Progenitor cell of endocrine pancreas (in vitro differentiated cells): ENCODE measurements at regions not wholly inside any gene's neighbourhood (a gene's known extent, or its start where the extent isn't known, plus 50 kb on each side); places are given as distances from the start of the nearest gene placed in this dataset.

Experiments used
- DNase-seq: peaks from one replicate; pipeline ENCODE4 v3.0.0; 2021; ENCODE audit warnings: low spot score; ENCODE audit not compliant: unreplicated experiment
- H3K27ac Mint-ChIP-seq: 2 replicates; pipeline ENCODE4 v1.8.0; 2021; ENCODE audit warnings: mild to moderate bottlenecking, moderate library complexity, mixed read lengths
- H3K27me3 Mint-ChIP-seq: 2 replicates; pipeline ENCODE4 v1.8.0; 2021; ENCODE audit warnings: mixed read lengths
- H3K36me3 Mint-ChIP-seq: 2 replicates; pipeline ENCODE4 v1.8.0; 2022; ENCODE audit warnings: mixed read lengths; ENCODE audit not compliant: insufficient read depth
- H3K4me1 Mint-ChIP-seq: 2 replicates; pipeline ENCODE4 v1.8.0; 2021; ENCODE audit warnings: low read depth, mixed read lengths
- H3K4me3 Mint-ChIP-seq: 2 replicates; pipeline ENCODE4 v1.8.0; 2021; ENCODE audit warnings: low read depth, mild to moderate bottlenecking, moderate library complexity, mixed read lengths
- H3K9me3 Mint-ChIP-seq: 2 replicates; pipeline ENCODE4 v1.8.0; 2021; ENCODE audit warnings: low read depth, mixed read lengths
- TF ChIP-seq, protein P1 (sequence below): fragments of 200-600 bp; sonication (generic); IDR thresholded peaks from one replicate; pipeline ENCODE4 v1.5.0; 2021; ENCODE audit warnings: antibody characterized with exemption, mild to moderate bottlenecking; ENCODE audit not compliant: unreplicated experiment

DNA sequence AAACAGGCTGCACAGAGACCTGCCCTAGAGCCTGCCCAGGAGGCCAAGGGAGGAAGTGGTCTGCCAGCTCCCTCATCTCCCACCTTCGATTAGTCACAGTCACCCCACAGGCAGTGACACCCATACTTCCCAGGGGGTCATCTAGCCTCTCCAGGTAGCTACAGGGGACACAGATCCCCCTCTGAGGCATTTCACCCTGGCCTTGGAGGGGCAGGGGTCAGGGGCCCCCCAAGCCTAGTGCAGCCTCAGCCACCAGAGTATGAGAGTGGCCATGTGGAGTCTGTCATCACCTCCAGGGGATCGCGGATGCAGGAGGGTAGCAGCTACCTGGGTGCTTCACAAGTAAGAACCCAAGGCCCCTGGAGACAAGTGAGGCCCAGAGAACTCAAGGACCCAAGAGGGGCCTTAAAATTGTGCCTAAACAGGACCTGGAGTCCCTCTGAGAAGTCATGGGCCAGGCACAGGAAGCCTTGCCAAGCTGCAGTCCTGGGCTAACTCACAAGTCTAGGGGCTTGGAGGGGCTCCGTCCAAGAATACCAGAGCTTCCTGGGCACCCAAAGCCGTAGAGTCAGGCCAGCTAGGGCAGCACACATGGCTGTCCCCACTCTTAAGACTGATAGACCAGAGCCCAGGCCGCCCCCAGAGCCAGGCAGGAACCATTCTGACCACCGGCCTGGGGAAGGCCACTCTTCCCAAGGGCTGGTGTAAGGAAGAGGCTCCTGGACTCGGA lies 354.3 kb upstream of the ID2 start:
- TF ChIP-seq, protein P1, sequence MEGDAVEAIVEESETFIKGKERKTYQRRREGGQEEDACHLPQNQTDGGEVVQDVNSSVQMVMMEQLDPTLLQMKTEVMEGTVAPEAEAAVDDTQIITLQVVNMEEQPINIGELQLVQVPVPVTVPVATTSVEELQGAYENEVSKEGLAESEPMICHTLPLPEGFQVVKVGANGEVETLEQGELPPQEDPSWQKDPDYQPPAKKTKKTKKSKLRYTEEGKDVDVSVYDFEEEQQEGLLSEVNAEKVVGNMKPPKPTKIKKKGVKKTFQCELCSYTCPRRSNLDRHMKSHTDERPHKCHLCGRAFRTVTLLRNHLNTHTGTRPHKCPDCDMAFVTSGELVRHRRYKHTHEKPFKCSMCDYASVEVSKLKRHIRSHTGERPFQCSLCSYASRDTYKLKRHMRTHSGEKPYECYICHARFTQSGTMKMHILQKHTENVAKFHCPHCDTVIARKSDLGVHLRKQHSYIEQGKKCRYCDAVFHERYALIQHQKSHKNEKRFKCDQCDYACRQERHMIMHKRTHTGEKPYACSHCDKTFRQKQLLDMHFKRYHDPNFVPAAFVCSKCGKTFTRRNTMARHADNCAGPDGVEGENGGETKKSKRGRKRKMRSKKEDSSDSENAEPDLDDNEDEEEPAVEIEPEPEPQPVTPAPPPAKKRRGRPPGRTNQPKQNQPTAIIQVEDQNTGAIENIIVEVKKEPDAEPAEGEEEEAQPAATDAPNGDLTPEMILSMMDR: no peak
- Mint-ChIP-seq H3K36me3 (no peaks in the 10 kb centered on the region), H3K9me3 (no peaks in the 10 kb centered on the region), H3K4me3 (no peak overlapping the region), H3K27me3 (peaks cover 37% of the 10 kb centered on the region), H3K4me1 (peaks cover 14% of the 10 kb centered on the region), H3K27ac (no peak overlapping the region)
- DNase-seq: no peak

DNA sequence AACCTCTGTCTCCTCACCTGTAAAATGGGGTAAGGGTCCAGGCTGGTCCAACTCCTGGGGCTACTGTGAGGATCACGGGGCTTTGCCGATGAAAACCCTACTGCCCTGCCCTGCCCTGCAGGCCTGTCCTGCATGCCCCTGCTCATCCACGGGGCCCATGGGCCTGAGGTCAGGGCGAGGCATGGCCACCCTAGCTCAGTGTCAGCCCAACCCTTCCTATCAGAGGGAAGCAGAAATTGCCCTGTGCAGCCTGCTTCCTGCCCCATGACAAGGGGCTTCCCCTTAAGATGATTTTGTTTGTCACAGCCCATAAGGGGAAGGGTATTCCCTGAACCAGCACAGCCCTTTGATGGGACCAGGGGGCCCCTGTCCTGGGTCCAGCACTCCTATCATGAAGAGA lies 353.6 kb upstream of the ID2 start:
- Mint-ChIP-seq H3K4me1 (peaks cover 14% of the 10 kb centered on the region), H3K4me3 (no peak overlapping the region), H3K27me3 (peaks cover 33% of the 10 kb centered on the region), H3K27ac (no peak overlapping the region), H3K9me3 (no peaks in the 10 kb centered on the region), H3K36me3 (no peaks in the 10 kb centered on the region)
- DNase-seq: no peak
- TF ChIP-seq, protein P1: no peak

DNA sequence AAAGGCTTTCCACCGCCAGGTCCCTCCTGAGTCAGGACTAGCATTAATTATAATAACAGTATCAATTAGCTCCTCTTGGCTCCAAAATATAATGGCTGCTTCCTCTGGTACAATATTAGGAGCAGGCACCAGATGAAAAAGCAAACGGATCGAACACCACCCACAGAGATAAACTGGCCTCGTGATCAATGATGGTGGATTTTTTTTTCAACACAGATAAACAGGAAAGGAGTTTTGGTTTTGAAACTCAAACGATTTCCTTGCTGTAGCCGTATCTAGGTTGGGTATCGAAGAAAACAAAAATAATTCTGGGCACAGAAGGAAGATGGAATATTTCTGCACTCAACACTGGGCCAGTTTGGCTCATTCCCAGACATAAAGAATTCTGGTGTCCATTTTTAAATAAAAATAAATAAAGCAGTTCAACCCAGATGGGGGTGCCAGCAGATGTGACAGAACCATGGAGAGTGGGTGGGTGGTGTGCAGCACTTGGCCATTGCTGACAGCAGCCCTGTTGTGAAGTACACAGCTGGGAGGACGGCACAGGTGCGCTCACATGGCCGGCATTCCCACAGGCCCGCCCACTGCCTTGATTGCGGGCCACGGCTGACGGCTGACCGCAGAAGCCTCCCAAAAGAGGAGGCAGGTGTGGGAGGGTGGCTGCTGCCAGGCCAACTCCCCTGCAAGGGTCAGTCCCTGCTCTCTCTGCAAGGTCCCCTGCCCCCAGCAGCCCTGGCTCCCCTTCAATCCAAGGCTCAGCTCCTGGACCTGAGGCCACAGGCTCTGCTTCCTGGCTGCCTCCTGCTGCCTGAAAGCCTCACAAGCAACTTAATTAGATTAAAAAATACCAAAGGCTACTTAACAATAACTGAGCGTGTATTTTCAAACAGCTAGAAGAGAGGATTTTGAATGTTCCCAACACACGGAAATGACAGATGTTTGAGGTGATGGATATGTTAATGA lies 351.9 kb upstream of the ID2 start:
- H3K36me3 Mint-ChIP-seq: no peaks in the 10 kb centered on the region
- no peak overlapping the region for H3K27ac Mint-ChIP-seq
- peaks cover 4% of the 10 kb centered on the region for H3K9me3 Mint-ChIP-seq
- H3K4me1 Mint-ChIP-seq: peaks cover 5% of the 10 kb centered on the region
- no peak for DNase-seq
- TF ChIP-seq, protein P1: no peak
- H3K4me3 Mint-ChIP-seq: no peak overlapping the region
- H3K27me3 Mint-ChIP-seq: peaks cover 19% of the 10 kb centered on the region

DNA sequence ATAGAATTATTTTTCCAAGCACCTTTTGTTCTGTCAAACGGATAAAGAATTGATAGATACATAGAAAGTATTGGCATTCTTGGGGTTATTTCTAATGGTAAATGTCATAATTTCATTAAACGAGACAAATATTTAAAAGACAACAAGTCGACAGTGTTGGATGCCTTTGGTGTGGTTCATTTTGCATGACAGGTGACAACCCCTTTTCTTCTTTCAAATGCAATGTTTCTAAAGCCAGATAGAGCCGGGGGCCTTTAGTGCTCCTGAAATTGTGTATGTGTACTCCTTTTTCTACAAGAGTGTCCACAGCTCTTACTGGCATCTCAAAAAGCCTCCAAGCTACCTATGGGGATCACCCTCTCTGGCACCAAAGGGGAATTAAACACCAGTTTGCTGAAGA lies 350.8 kb upstream of the ID2 start:
- no peak overlapping the region for H3K27ac Mint-ChIP-seq
- peaks cover 4% of the 10 kb centered on the region for H3K4me1 Mint-ChIP-seq
- H3K9me3 Mint-ChIP-seq: peaks cover 4% of the 10 kb centered on the region
- no peak for DNase-seq
- H3K4me3 Mint-ChIP-seq: no peak overlapping the region
- TF ChIP-seq, protein P1: no peak
- H3K27me3 Mint-ChIP-seq: peaks cover 10% of the 10 kb centered on the region
- H3K36me3 Mint-ChIP-seq: no peaks in the 10 kb centered on the region

DNA sequence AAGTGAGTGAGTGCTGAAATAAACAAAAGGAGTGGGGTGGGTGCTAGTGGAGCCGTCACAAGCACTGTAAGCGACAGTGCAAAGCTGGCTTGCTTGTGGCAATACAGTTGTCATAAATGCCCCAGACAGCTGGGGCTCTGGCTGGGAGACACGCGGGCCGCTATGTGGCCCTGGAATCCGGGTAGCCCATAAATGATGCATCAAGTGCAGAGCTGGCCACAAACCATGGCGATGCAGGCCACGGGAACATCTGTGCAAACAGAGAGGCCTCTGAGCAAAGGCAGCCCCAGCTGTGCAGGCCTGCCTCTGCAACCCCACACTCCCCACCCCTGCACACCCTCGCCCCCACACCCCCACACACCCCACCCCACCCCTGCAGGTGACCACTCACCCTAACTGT lies 349.2 kb upstream of the ID2 start:
- Mint-ChIP-seq H3K36me3 (no peaks in the 10 kb centered on the region), H3K27ac (no peak overlapping the region), H3K4me3 (no peak overlapping the region), H3K27me3 (no peaks in the 10 kb centered on the region), H3K4me1 (peaks cover 4% of the 10 kb centered on the region), H3K9me3 (peaks cover 4% of the 10 kb centered on the region)
- DNase-seq: no peak
- TF ChIP-seq, protein P1: no peak
